ENCODE measurements at regions not wholly inside any gene's neighbourhood (a gene's known extent, or its start where the extent isn't known, plus 50 kb on each side); places are given as distances from the start of the nearest gene placed in this dataset.
"Not testable (repeated sequence)": the region's sequence is repeated elsewhere in the genome, so short reads cannot be mapped to it uniquely, and the experiment has no call there.

DNA sequence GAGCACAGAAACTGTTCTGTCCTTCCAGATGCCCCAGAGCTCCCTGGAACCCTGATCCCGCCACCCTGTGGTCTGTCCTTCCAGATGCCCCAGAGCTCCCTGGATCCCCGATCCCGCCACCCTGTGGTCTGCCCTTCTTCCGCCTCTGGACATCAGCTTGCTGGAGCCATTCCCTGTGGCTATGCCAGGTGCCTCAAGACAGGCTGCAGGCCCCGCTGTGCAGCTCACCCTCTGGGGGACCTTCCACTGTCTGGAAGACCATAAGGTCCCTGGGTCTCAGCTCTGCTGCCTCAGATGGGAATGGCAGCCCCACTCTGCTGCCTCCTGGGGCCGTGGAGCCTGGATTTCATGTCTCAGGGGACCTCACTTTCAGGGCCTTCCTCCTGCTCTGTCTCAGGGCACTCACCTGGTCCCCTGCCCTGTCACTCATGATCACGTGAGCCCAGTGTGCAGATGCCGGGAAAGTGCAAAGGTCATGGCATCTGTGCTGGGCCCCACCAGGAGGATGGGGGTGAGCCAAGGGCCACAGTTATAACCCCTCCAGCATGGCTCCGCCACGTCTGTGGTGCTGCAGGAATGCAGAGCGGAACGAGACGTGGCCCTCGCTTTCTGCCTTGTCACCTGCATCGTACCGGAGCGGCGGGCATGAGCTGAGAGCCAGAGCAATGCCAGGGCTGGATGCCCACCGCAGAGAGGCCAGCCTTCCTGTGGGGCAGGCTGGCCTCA lies 1520.7 kb downstream of the BRD1 start:
- 79 to 92% (median 88%) methylated on average over 19 of the region's 19 CpGs for WGBS, 3 donors
- H3K27ac ChIP-seq (ENCODE audit: low read depth, low read length): no peak overlapping the region

DNA sequence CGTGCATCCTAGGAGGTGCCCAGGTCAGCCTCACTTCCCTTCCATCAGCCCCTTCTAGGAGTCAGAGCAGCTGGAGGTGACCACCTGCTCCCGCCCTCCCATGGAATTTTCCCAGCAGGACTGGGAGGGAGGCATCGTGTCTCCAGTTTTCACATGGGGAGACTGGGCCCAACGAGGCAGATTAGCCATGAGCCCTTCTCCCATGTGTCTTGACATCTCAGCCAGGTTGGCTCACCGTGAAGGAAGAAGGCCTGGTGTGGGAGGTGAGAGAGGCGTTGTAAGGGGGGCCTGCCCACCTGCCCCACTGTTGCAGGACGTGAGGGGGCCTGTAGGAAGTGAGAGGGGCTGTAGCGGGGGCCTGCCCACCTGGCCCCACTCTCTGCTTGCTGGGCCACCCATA lies 1521.4 kb downstream of the BRD1 start:
- WGBS, 3 donors: 66 to 79% (median 78%) methylated on average over 8 of the region's 8 CpGs
- H3K27ac ChIP-seq (ENCODE audit: low read depth, low read length): no peak overlapping the region

DNA sequence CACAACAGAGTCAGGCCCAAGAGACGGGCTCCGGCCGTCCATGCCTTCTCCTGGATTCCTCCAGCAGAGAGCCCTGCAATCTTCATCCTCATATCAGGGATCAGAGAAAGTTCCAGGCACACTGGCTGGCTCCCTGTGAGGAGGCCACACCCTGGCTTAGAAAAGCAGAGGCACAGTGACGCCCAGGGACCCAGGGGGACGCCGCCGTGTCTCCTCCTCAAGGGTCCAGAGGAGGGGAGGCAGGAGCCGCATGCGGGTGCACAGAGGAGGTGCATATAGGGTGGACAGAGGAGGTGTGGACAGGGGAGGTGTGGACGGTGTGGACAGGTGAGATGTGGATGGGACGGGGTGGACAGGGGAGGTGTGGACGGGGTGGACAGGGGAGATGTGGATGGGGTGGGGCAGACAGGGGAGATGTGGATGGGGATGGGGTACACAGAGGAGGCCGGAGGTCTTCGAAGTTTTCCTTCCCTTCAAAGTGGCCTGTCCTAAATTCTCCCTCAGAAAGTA lies 1521.9 kb downstream of the BRD1 start:
- H3K27ac ChIP-seq (ENCODE audit: low read depth, low read length): no peak overlapping the region
- 79 to 89% (median 82%) methylated on average over 13 to 14 of the region's 14 CpGs for WGBS, 3 donors

DNA sequence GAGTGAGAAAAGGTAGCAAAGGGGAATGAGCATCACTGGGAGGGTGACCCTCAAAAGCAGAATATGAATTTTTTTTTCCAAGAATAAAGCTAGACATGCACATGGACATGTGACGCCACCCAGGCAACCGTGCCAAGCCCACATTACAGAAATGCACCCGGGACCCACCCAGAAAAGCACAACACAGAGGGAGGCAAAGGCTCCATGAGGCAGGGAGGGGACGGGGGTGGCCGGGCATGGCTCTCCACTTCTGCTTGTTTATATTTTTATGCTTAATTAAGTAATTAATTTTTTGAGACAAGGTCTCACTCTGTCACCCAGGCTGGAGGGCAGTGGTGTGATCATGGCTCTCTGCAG lies 1524.3 kb downstream of the BRD1 start:
- no peak overlapping the region for H3K27ac ChIP-seq (ENCODE audit: low read depth, low read length)
- WGBS, 3 donors: 64 to 85% (median 83%) methylated on average over 5 of the region's 5 CpGs

DNA sequence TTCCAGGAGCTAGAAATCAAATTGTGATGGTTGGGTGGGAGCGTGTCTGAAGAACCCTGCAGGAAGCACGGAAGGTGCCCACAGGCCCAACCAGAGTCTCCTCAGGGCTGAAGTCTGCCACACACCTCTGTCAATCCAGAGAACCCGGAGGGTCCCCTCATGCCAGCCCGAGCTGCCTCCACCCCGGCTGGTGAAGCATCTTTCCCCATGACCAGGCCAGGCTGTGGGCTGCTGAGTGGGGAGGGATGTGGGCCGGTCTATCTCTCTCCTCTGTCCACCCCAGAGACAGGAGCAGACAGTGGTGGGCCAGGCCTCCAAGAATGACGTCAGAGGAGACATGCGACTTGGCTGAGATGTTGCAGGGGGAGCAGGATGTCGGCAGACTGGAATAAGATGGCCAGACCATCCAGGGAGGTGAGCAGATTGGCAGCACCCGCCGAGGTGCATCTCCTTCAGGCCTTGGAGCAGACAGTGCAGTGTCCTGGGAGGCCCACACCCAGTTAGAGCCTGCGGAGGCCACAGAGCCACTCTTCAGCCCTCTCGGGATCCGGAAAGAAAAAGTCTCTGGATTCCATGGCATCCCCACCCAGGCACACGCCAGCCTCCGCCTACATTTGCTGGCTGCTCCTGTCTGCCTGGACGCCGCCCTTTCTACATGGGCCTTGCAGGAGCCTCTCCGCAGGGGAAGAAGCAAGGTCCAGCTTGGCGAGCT lies 1524.9 kb downstream of the BRD1 start:
- 75 to 82% (median 79%) methylated on average over 20 of the region's 20 CpGs for WGBS, 3 donors
- no peak overlapping the region for H3K27ac ChIP-seq (ENCODE audit: low read depth, low read length)

DNA sequence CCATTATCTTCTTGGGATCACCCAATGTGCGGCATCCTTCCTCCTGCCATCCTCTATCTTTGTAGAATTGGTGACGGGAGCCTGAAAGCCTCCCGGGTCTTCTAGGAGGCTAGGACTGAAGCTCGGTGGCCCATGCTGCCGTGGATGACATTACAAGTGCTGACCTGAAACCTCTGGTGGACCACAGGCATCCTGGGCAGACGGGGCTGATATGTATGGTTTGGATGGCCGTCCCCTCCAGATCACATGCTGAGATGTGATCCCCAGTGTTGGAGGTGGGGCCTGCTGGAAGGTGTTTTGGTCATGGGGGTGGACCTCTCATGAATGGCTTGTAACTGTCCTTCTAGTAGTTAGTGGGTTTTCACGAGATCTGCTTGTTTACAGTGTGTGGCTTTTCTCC lies 1525.8 kb downstream of the BRD1 start:
- H3K27ac ChIP-seq (ENCODE audit: low read depth, low read length): no peak overlapping the region
- WGBS, 3 donors: 70 to 84% (median 81%) methylated on average over 8 of the region's 8 CpGs

DNA sequence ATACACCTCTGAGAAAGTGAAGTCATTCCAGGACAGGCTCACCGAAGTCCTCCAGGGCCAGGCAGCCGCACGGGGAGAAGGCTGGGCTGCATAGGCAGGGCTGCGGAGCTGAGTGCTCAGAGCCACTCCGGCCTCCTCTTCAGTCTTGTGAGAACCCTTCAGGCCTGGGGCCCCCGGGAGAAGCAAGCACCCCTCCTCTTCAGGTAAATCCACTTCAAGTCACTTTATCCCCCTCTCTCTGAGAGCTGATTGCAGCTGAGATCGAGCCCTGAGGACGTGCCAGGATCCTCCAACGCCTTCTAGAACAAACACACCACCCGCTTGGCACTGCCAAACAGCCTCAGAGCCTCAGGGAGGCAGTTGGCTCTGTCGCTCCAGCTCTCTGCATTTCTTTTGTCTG lies 1526.3 kb downstream of the BRD1 start:
- WGBS, 3 donors: 61 to 91% (median 80%) methylated on average over 11 of the region's 11 CpGs
- no peak overlapping the region for H3K27ac ChIP-seq (ENCODE audit: low read depth, low read length)

DNA sequence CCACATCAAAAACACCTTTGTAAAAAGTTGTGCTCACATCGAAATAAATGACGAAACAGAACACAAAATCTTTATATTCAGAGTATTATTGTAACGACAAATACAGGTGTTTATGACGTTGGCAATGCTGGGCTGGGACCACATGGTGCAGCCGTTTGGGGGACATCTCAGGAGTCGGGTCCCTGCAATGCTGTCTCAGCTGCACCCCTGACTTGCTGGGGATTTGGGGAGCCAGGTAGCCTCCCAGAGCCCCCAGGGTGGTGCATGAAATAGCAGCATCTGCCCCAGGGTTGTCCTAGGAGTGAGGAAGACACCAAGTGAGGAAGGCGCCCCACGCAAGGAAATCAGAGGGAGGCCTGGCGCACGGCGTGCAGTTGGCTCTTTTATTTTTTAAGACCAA lies 1526.8 kb downstream of the BRD1 start:
- H3K27ac ChIP-seq (ENCODE audit: low read depth, low read length): no peak overlapping the region
- 83 to 92% (median 91%) methylated on average over 11 of the region's 11 CpGs for WGBS, 3 donors

DNA sequence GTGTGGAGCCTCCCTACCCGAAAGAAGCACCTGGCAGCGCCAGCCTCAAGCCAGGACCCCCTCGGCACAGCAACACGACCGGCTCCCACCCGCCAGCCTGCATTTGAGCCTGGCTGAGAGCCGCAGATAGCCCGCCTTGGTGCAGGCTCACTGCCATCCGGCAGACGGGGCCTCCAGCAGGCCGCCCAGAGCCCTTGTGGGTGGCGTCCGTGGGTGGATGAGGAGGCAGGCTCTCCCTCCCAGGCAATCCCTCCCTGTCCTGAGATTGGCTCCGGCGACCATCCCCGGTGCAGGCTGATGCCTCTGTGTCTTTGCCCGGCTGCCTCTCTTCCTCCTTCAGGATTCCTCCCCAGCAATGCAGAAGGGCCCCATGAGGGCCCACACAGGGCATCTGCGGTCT lies 1527.9 kb downstream of the BRD1 start:
- WGBS, 3 donors: 73 to 82% (median 75%) methylated on average over 18 of the region's 18 CpGs

DNA sequence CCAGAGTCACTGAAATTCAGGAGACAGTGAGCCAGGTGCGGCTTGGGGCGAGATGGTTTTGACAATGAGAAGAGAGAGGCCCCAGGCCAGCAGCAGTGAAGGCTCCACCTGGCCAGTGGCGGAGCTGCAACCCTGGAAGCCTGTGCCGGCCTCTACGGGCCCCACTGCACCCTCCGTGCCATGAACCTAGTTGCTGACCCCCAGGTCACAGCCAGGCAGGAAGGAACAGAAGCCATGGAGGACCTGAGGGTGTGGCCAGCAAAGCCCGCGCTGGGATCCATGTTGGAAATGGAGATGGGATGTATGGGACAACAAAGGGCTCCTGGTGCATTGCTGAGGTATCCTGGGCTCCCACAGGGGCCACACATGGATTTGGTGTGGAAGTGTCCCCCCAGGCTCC lies 1528.5 kb downstream of the BRD1 start:
- WGBS, 3 donors: 80 to 89% (median 86%) methylated on average over 8 of the region's 8 CpGs
- H3K27ac ChIP-seq (ENCODE audit: low read depth, low read length): no peak overlapping the region

More for the DNA sequence above, 1527.9 kb downstream of the BRD1 start:
- no peak overlapping the region for H3K27ac ChIP-seq (ENCODE audit: low read depth, low read length)

DNA sequence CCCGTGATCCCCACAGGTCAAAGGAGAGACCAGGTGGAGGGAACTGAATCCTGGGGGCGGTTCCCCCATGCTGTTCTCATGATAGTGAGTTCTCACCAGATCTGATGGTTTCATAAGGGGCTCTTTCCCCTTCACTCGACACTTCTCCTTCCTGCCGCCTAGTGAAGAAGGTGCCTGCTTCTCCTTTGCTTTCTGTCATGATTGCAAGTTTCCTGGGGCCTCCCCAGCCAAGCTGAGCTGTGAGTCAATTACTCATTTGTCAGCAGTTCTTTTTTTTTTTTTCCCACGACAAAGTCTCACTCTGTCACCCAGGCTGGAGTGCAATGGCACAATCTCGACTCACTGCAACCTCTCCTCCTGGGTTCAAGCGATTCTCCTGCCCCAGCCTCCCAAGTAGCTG lies 1530.4 kb downstream of the BRD1 start:
- WGBS, 3 donors: 57 to 68% (median 67%) methylated on average over 6 to 7 of the region's 7 CpGs
- no peak overlapping the region for H3K27ac ChIP-seq (ENCODE audit: low read depth, low read length)

DNA sequence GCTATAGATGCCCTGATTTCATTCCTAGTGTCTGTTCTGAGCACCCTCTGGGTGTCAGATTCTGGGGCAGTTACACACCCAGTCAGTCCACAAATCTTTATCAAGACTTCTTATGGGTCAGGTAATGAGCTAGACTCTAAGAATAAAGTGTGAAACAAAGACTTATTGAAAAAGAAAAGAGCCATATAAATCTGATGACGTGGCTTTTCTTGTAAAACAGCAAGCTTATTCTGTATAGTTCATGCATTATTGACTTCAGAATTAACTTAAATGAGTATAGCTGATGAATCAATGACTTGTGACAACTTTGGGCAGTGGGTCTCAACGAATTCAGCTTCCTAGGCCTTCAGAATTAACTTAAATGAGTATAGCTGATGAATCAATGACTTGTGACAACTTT lies 1527.5 kb downstream of the TBC1D22A start:
- not testable (repeated sequence) for H3K27ac ChIP-seq (ENCODE audit: low read depth, low read length)
- WGBS, 3 donors: 51 to 68% (median 58%) methylated on average over 2 of the region's 2 CpGs

DNA sequence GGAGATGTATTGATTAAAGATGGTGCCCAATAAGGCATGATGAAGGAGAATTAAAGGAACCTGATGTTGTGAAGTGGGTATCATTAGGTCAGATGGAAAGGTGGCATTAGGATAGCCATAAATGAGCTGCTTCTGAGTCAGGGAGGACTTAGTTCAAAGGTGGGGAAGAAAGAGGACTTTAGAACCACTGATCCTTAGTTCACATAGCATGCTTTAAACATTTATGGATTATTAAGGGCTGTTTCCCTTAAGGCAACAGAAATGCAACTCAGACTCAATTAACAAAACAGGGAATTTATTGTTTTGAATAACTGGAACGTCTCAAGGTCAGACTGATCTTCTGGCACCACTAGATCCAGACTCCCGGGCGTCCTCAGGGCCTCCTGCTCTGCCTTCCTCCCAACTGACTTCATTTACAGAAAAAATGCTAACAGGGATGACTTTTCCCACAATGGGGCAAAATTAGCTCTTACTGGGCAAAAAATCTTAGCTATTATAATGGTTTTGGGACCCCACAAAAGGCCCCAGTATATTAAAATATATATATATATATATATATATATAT lies 1526.0 kb downstream of the TBC1D22A start:
- 45 to 73% (median 64%) methylated on average over 3 of the region's 3 CpGs for WGBS, 3 donors
- no peak overlapping the region for H3K27ac ChIP-seq (ENCODE audit: low read depth, low read length)

DNA sequence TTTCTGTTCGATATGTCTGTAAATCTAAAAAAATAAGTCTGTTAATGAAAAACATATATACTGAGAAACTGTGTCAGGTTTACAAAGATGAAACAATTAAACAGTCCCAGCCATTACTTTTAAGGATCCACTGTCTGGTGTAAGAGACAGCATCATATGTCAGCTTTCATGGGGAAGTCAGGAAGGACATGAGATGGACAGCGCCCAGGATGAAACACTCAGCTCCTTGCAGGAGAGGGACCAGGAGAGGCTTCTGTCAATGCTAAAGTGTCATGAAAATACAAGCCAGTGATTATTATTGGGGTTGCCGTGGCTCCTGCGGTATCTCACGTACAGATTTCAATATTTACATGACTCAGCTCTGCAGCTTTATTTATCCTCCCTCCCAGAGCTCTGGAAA lies 1524.6 kb downstream of the TBC1D22A start:
- H3K27ac ChIP-seq (ENCODE audit: low read depth, low read length): no peak overlapping the region
- 47 to 70% (median 56%) methylated on average over 5 of the region's 5 CpGs for WGBS, 3 donors

DNA sequence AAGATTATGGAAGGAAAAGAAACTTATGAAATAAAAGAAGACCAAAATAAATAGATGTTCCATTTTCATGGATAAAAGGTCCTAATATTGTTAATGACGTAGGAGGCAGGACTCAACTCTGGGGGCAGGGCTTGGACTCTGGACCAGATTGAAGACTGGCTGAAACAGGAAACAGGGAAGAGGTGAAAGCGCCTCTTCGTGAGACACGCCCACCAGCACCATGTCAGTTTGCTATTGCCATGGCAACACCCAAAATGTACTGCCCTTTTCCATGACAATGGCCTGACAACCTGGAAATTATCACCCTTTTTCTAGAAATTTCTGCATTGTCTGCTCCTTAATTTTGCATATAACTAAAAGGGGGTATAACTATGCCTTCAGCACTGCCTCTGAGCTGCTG lies 1522.2 kb downstream of the TBC1D22A start:
- 82 to 93% (median 87%) methylated on average over 4 of the region's 4 CpGs for whole genome bisulfite sequencing, 3 donors
- H3K27ac ChIP-seq (ENCODE audit: low read depth, low read length): no peak overlapping the region

DNA sequence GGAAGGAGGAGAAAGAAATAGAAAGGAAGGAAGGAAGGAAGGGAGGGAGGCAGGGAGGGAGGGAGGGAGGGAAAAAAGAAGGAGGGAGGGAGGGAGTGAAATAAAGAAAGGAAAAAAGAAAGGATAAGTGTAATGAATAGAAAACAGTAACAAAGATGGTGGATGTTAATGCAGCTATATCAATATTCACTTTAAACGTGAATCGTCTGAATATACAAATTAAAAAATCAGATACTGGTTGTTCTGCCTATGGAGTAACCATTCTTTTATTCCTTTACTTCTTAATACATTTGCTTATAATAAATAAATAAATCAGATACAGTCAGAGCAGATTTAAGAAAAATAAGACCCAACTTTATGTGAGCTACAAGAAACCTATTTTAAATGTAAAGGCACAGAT lies 1520.4 kb downstream of the TBC1D22A start:
- 68 to 94% (median 92%) methylated on average over 2 of the region's 2 CpGs for WGBS, 3 donors
- H3K27ac ChIP-seq (ENCODE audit: low read depth, low read length): no peak overlapping the region

DNA sequence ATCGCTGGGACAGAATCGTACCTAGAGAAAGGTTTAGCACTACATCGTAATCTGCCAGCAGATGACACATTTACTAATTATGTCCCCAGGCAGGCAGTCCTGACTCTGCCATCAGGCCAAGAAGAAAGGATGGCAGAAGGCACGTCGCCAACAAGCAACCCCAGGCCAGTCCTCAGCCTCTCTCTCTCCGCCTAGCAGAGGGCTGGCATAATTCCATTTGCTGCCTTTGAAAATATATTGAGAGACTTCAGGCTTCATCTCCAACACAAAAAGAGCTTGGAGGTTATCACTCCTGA lies 1517.0 kb downstream of the TBC1D22A start:
- 61 to 88% (median 85%) methylated on average over 6 of the region's 6 CpGs for WGBS, 3 donors
- H3K27ac ChIP-seq (ENCODE audit: low read depth, low read length): no peak overlapping the region

DNA sequence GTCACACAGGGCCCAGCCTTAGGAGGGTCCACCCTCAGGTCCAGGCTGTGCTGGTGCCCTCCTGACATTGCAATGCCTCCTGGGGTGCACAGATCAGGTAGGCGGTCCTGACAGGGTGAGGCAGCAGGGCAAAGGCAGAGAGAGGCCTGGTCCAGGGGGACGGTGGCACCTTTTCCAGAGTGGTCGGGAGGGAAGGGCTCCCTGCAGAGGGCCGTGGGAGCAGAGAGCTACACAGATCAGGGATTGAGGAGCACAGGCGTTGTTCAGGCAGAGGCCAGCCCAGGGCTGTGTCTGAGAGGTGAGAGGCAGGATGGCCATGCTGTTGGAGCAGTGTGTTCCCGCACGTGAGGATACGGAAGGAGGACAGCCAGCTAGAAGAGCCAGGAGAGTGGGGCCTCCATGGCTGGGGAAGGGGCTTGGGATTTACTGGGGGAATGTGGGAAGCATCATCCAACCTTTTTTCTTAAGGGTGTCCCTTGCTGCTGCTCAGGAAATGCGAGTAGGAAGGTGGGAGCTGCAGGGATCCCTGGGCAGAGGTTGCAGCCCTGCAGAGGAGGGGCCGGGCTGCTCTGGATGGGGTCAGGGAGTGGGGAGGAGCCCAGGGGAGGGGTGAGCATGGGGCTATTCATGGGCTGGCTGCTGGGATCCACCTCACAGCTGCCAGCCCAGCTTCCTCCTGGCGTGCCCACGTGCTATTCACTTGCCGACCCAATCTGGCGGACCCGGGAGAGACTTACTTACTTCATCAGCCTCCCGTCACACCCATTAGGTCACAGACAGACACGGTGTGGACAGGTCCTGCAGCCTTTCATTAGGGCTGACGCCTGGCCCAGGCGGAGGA lies 1516.4 kb downstream of the TBC1D22A start:
- WGBS, 3 donors: 53 to 71% (median 64%) methylated on average over 19 of the region's 19 CpGs
- H3K27ac ChIP-seq (ENCODE audit: low read depth, low read length): no peak overlapping the region
